Fibroblast of peridontal ligament (primary cell): ENCODE measurements at regions not wholly inside any gene's neighbourhood (a gene's known extent, or its start where the extent isn't known, plus 50 kb on each side); places are given as distances from the start of the nearest gene placed in this dataset.
"Not testable (repeated sequence)": the region's sequence is repeated elsewhere in the genome, so short reads cannot be mapped to it uniquely, and the experiment has no call there.

Experiments
- DNase-seq: peaks from one replicate; pipeline ENCODE4 v3.0.0-alpha.2; 2010; ENCODE audit errors: extremely low read depth

DNA sequence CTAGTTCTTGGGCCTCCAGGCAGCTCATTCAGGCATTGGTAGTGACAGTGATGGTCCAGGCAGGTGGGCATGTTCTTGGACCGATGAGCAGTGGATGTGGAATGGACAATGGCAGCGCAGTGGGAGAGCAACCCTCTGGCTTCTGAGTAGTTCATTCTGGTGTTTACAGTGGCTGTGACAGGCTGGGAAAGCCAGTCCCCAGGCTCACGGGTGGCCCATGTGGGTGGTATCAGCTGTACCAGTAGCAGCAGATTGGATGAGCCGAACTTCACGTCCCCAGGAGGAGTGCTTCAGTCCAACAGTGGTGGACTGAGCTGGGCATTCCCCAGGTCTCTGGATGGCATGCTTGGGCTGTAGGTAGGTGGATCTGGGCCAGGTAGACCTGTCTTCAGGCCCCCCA, 515.6 kb upstream of the ACO1 start:
- no peak for DNase-seq

DNA sequence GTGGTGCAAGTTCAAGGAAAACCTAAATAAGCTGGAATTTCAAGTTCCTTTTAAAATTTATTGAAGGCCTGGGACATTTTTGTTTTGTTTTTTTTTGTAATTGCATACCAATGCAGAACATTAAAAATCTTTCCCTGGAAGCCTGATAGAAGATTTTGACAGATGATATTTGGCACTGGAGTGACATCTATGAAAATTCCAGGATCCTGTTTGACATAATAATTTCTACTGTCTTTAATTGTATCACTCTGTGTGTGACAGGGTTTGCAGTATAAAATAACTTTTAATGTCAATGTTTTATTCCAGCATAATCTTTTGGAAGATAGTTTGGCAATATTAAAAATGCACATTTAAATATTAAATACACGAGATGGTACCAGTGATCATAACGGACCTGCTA, 514.2 kb upstream of the ACO1 start:
- DNase-seq, result no peak

DNA sequence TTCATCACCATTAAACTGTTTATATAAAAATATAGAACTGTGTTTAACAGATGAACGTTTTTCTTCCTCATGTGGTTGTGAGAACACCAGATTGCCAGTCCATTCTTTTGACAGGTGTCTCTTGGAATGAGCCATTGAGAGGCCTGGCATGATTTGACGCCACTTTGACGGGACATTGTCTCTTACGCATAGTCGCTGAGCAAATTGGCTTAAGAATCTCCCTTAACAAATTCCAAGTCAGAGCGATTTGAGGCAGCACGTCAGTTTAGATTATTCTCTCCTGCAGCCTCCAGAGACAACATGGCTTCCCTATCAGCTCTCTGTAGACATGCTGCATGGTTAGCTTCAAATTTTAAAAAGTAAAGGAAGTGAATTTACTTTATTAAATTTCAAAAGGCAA, 510.7 kb upstream of the ACO1 start:
- no peak for DNase-seq

DNA sequence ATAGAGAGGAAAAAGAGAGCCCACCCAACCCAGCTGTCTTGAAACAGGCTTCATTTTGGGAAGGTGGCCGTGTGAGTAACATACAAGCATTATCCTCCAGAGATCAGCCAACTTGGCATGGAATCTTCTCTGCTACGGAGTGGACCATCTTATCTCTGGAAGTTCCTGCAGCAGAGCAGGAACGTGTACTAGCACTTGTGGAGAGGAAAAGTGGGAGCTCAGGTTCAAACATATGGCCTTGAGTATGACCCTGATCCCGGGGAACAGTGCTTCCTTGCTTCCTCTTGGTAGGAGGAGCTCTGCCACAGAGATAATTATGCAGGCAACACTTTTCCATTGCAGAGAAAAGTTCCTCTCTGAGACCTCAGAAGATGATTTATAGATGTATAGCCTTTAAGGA, 490.4 kb upstream of the ACO1 start:
- DNase-seq, result no peak

DNA sequence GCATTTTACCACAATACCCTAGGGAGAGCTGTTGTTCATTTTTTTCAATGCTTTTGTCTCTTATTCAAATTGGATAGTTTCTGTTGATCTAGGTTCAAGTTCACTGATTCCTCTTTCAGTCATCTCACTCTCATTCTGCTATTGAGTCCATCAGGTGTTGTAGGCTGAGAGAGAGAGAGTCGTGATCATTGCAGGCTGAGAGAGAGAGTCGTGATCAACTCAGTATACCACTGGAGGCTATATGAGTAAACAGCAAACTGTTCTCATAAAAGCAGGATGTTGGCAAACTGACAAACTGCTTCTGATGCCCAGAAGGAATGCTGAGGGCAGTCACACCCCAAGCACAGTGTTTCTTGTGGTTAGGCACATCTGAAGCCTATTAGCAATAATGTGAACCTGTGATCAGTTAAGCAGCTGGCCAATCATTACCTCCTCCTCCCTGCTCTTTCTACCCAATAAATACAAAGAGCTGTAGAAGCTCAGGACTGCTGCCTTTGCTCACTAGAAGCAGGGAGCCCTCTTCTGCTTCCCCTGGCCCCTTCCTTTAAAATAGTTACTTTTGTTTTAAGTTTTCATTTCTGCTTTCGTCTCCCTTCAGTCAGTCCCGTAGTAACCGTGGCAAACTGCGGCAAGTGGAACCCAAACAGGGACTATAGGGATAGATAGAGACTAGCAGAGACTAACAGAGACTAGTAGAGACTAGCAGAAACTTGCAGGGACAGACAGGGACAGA, 476.1 kb upstream of the ACO1 start:
- DNase-seq, result peak; percentile 5

DNA sequence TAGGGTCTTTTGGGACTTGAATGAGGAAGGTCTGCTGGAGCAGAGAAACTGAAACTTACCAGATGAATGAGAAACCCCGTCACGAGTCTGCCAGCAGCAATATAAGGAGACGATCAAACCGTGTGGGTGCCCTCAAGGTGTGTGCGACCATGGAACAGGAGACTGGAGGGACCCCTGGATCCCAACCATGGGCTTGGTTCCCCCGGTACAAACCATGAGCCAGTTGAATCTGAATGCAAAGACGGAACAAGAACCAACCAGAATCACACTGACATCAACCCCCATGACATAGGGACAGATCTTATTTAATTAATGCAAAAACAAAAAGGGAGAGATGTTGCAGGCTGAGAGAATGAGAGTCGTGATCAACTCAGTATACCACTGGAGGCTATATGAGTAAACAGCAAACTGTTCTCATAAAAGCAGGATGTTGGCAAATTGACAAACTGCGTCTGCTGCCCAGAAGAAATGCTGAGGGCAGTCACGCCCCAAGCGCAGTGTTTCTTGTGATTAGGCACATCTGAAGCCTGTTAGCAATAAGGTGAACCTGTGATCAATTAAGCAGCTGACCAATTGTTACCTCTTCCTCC, 475.5 kb upstream of the ACO1 start:
- DNase-seq, result no peak

DNA sequence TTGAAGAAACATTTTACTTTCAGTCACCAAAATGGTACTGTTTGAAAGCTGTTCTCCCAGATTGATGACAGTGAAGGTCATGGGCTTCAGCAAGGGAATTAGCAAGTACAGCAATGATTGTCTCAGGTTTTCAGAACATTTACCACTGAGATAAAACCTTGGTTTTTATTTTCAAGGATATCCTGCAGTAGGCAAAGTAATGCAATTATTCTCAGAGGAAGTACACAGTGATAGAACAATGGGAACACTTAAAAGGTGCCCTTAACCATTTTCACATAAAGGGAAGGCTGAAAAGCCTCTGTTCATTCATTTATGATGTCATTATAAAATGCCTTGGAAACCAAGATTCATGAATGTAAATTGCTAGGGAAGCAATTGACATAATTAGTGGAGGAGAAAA, 471.8 kb upstream of the ACO1 start:
- DNase-seq, result no peak

DNA sequence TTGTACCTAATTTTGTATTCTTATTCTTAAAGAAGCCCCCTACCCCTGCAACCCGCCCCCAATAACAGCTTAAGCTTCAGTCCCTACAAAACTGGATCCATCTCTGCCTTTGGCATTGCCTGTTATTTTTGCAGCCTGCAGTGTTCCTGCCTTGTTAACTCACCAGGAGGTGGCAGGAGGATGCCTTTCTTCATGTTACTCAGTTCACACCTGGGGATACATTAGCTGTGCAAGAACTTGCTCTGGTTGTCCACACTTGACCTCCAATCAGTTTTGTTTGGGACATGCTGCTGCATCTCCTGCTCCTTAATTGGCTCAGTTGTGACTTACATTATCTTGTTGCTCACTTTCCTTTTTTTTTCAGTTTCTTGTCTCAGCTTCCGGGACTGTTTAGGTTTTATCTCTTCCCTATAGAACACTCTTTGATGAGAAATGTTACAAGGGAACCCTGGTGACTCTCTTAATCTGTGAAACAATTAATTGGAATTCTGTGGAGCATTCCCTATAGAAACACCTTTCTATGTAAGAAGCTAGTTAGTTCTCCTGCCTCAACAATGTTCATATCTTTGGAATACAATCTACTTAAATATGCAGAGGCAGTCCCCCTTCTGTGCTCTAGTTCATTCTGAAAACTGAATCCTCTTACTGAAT, 467.7 kb upstream of the ACO1 start:
- DNase-seq, result no peak

DNA sequence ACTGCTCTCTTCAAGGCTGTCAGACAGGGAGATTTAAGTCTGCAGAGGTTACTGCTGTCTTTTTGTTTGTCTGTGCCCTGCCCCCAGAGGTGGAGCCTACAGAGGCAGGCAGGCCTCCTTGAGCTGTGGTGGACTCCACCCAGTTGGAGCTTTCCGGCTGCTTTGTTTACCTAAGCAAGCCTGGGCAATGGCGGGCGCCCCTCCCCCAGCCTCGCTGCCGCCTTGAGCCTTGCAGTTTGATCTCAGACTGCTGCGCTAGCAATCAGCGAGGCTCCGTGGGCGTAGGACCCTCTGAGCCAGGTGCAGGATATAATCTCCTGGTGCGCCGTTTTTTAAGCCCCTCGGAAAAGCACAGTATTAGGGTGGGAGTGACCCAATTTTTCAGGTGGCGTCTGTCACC, 446.7 kb upstream of the ACO1 start:
- DNase-seq, result not testable (repeated sequence)

DNA sequence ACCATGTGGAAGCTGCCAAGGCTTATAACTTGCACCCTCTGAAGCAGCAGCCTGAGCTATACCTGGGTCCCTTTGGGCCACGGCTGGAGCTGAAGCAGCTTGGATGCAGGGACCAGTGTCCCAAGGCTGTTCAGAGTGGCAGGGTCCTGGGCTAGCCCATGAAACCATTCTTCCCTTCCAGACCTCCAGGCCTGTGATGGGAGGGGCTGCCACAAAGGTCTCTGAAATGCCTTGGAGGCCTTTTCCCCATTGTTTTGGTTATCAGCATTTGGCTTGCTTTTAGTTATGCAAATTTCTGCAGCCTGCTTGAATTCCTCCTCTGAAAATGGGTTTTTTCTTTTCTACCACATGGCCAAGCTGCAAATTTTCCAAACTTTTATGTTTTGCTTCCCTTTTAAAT, 433.7 kb upstream of the ACO1 start:
- DNase-seq, result no peak

DNA sequence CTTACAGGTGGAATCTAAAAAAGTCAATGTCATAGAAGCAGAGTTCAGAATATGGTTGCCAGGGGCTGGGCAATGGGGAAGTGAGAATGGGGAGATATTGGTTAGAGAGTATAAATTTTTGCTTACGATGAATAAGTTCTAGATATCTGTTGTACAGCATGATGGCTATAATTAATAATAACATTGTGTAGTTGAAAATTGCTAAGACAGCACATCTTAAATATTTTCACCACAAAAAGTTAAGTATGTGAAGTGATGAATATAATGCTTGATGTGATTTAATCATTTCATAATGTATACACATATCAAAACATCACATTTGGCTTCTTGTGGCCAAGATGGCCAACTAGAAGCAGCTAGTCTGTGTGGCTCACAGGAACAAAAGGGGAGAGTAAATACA, 425.9 kb upstream of the ACO1 start:
- no peak for DNase-seq

DNA sequence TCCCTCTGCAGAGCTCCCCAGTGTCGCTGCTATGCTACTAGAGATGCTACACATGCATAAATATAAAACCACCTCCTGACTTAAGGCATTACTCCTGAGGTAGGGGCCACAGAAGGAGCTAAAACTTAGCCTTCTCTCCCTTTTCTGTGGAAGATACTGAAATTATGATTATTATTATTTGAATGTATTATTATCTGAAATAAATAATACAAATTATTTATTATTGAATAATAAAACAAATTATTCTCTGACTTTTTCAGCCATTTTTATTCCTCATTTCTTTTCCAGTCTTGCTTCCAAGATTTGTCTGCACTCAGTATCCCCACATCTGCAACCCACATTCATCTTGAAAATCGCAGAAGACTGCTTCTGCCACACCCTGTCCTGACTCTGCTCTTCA, 414.9 kb upstream of the ACO1 start:
- no peak for DNase-seq

DNA sequence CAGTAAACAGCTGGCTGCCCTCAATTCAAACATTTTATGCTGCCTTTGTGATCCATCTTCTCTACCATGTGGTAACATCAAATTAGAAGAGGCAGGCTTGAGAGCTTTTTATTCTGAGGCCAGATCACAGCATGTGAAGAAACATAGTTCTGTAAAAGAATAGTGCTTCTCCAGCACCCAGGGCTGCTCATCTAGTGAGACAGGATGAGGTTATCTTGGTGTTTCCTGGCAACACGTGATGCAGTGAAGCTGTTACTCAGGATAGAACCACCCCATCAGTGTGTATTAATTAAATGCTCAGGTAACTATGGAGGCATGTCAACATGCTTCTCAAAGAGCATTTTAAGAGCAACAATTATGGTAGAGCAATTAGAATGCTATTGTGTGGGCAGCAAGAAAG, 400.5 kb upstream of the ACO1 start:
- DNase-seq, result no peak

DNA sequence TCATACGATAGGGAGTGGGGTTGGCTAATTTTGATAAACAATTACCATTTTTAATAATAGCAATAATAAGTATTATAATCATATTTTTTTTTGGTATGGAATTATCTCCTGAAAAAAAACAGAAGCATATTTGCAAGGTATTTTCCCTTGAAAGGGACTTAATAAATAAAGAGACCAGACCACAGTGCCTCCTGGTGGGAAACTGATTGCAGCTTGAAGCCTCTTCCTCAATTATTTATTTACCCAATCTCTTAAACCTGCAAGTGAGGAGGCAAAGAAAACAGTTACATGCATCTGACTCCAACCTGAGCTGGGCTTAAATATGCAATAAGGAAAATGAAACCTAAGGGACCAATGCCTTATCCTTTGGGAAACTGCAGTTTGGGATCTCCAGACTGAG, 388.1 kb upstream of the ACO1 start:
- DNase-seq, result no peak

DNA sequence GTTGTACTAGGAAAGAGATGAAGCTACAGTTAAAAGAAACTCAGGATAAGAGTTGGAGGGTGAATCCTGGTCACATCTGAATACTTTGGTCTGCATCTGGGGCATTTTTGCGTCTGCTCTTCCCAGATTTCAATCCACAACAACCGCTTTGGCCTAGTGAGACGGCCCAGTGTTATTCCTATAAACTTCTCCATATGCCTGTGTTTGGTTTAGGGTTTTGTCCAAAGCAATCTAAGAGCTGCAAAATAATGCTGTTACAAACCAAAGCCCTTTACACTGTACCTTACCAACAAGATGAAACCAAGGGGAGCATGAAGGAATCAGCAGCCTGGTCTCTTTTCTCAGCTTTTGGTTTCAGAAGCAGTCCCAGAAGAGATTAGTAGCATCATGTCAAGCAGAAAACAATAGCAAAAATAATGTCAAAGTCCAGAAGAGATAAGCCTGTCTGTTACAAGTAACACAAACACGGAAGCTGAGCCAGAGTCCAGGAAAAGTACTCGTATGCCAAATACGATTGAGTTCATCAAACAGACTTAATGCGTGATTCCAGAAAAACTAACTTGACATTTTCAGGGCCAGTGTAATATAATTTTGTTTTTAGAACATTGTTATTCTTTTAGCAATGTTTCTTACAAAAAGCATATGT, 379.9 kb upstream of the ACO1 start:
- DNase-seq, result no peak

DNA sequence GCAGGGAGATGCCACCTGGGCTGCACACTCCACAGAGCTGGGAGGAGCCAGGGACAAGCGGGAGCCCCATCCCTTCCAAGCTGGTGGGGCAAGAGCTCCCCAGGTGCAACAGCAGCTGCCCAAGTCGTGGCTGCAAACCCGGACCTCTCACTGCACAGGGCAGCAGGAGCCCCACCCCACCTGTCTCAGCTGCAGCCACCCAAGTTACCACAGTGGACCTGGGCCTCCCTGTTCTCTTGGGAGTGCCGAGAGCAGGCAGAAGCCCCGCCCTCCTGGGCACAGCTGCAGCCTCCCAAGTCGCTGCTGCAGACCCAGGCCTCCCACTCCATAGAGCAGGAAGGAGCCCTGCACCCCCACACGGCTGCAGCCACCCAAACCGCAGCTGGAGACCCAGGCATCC, 374.1 kb upstream of the ACO1 start:
- no peak for DNase-seq

DNA sequence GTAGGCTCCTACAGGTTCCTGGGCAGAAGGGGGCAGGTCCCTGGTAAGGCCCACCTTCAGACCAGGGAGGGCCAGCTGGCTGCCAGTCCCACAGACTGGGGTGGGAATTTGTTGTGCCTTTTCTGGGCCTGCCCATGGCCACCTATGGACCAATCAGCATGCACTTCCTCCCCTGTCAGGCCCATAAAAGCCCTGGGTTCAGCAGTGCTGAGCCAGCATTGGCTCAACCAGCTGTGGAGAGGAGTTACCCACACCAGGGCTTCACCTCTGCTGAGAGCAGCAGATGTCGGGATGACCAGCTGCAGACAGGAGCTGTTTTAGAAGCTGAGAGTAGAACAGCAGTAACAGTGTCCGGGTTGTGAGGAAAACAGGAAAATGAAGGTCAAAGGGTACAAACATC, 373.4 kb upstream of the ACO1 start:
- no peak for DNase-seq

DNA sequence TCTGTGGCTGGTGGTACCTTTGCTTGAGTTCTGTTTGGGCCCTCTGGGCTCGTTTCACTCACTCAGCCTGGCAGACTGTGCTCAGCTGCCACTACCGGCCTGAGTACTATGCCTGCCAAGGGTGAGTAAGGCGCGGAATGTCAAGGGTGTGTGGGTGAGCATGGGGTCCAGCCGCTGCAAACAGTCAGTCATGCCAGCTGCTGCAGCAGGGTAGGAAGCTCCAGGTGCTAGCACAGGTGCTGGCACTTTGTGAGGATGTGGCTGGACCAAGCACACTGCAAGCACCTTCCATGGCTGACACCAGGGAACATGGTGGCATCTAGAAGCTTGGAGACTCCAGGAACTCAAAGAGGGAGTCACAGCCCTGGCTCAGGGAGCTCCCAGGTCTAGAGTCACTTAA, 368.6 kb upstream of the ACO1 start:
- no peak for DNase-seq

DNA sequence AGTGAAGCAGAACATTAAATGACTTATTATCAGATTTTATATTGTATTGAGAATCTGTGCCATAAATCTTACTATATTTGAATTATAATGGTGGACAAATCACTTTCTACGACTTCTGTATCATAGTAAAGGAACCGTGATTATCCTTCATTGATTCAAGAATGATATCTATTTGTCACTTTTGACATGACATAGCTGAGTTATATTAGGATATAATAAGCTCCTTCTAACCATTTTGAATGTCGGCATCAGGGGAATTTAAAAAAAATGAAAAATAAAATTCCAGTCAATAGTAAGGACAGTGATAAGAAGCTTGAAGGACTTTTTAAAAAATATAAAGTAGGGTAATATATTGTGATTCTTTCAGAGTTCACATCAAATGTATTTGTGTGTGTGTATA, 338.9 kb upstream of the ACO1 start:
- DNase-seq, result no peak

DNA sequence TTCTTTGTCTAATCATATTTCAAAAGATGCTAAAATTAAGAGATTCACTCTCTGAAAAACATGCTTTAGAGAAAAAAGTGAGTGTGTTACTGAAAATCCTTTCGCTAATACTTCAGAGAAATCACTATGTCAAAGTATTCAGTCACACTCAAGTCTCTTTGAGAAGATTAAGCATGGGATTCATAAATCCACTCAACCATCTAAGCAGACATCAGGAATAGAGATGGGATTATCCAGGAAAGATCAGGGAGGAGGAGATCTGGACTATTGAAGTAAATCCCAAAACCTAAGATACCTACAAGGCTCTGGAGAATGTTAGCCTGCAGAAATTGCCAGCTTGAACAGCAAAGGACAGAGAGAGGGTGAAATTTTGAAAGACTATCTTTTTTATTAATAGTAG, 317.2 kb upstream of the ACO1 start:
- no peak for DNase-seq

DNA sequence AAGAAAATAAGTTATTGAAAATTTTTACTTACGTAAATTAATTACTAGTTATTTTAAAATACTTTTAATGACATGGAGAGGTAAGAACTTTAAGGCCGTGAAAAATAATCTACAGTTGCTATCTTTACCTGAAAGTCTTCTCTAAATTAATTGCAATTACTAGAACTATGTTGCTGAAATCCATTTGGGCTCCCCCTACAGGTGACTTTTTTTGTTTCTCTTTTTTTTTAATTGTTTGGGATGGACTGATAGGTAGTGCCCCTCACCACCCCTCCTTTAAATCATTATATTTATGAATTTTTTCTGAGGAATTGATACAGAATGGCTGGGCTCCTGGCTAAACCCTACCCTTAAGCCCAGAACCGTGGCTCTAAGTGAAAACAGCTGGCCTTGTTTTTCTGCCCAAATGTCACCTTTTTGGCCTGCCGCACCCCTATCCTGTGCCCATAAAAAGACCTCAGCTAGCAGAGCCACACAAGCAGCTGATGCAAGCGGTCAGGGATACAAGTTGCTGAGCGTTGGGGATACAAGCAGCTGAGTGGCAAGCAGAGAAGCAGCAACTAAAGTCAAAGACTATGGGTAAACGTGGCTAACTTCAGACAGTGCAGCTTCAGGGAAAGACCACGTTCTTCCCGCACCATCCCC, 315.2 kb upstream of the ACO1 start:
- DNase-seq, result no peak

DNA sequence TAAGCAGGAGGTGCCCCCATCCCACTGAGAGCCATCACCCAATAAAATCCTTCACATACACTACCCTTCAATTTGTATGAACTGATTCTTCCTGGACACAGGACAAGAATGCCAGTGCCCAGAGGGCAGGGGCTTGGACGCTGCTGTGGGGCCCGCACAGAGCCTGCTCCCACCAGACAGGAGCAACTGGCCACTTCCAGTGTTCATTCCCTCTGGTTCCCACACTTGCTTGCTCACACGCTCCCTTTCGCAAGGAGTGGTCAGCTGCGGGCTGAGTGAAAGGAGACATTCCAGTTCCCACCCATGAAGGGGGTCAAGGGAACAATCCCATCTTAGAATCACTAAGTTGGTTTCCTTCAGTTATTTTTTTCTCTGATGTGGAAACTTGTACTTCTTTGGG, 314.5 kb upstream of the ACO1 start:
- no peak for DNase-seq

DNA sequence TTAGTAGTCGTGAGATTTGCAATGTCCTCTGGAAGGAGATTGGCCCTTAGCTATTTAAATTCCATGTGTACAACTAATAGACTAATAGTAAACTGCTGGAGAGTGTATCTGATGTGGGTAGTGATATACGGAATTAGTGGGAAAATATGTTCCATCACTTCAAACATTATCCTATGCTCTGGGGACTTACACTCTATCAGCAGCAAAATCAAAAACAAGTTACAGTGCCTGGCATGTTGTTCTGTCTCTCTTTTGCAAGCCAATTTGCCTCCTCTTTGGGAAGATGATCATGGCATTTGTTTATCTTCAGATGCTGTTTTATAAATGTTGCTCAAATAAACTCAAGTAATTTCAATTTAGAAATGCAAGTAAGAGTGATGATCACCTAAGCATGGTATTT, 311.9 kb upstream of the ACO1 start:
- DNase-seq, result no peak
